ENCODE measurements at regions not wholly inside any gene's neighbourhood (a gene's known extent, or its start where the extent isn't known, plus 50 kb on each side); places are given as distances from the start of the nearest gene placed in this dataset.

DNA sequence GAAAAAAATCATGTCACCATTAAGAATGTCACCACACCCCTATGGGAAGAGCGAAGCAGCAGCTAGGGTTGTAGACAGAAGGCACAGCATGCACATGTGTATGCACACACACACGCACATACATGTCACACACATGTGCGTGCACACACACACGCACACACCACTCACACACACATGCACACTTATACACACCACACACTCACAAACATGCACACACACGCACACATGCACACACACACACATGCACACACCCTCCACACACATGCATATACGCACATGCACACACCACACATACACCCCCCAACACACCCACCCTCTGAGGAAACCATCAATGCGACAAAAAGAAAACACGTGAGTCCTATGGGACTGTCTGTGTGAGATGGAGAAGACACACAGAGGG lies 205.4 kb downstream of the ENGASE start:
- in situ Hi-C loops (cut with HindIII; ENCODE audit: low sequenced_read_pairs) = no loop called here
- no peak for DNase-seq (ENCODE audit: low read depth)
- TF ChIP-seq, protein P1, sequence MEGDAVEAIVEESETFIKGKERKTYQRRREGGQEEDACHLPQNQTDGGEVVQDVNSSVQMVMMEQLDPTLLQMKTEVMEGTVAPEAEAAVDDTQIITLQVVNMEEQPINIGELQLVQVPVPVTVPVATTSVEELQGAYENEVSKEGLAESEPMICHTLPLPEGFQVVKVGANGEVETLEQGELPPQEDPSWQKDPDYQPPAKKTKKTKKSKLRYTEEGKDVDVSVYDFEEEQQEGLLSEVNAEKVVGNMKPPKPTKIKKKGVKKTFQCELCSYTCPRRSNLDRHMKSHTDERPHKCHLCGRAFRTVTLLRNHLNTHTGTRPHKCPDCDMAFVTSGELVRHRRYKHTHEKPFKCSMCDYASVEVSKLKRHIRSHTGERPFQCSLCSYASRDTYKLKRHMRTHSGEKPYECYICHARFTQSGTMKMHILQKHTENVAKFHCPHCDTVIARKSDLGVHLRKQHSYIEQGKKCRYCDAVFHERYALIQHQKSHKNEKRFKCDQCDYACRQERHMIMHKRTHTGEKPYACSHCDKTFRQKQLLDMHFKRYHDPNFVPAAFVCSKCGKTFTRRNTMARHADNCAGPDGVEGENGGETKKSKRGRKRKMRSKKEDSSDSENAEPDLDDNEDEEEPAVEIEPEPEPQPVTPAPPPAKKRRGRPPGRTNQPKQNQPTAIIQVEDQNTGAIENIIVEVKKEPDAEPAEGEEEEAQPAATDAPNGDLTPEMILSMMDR (IDR thresholded peaks at IDR 0.05; ENCODE audit: low read depth, low read length, missing control alignments) = no peak
- H3K4me3 ChIP-seq (ENCODE audit: low read depth, low read length) = no peak overlapping the region

DNA sequence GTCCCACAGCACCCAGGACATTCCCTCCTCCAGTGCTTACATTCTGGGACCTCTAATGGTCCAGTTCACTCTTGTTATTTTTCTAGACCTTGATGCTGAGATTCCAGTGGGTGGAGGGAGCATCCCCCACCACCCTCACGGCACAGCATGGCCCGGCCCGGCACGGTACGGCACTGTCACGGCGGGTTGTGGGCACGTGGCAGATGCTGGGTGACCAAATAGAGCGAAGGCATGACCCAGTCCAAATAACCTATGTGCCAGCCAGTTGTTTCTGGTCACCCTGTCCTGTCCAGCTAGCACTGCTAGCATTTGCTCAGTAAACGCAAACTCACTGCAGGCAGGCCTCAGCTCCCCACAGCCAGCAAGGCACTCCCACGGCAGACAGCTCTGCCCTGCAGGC lies 204.7 kb downstream of the ENGASE start:
- TF ChIP-seq, protein P1 (IDR thresholded peaks at IDR 0.05; ENCODE audit: low read depth, low read length, missing control alignments) = no peak
- no peak for DNase-seq (ENCODE audit: low read depth)
- in situ Hi-C loops (cut with HindIII; ENCODE audit: low sequenced_read_pairs) = no loop called here
- no peak overlapping the region for H3K4me3 ChIP-seq (ENCODE audit: low read depth, low read length)

DNA sequence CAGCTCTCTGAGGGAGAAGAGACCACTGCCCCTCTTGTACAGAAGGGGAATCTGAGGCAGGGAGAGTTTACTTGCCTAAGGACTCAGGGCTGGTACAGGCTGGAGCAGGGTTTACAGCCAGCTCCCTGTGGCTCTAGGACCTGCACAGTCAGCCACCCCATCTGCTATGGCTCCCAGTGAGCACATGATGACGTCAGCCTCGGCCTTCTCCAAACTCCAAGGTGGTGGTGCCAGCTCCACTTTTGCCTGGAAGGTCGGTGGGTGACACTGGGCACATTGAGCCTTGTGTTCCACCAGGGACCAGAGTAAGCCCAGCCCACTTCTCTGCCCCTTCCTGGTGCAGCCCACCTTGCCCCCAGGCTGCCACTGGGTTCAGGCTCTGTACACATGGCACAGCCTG lies 202.2 kb downstream of the ENGASE start:
- in situ Hi-C loops (cut with HindIII; ENCODE audit: low sequenced_read_pairs) = no loop called here
- no peak for DNase-seq (ENCODE audit: low read depth)
- no peak overlapping the region for H3K4me3 ChIP-seq (ENCODE audit: low read depth, low read length)
- TF ChIP-seq, protein P1 (IDR thresholded peaks at IDR 0.05; ENCODE audit: low read depth, low read length, missing control alignments) = no peak

DNA sequence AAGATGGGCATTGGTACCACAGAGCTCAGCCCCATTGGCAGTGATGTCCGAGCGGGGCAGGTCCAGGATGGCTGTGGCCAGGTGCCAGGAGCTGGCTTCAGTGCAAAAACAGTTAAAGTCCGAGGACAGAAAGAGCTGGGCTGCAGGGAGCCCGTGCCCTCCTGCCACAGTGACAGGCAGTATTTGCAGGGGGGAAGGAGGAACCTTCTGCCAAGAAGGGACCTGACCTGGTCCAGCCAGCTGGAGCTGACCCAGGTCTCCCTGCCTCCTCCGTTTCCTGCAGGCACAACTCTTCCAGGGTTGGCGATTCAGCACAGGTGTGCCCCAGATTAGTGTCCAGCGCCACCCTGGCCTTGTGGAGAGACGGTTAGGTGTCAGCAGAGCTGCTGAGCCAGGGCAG lies 199.0 kb downstream of the ENGASE start:
- TF ChIP-seq, protein P1 (IDR thresholded peaks at IDR 0.05; ENCODE audit: low read depth, low read length, missing control alignments) = no peak
- no peak for DNase-seq (ENCODE audit: low read depth)
- H3K4me3 ChIP-seq (ENCODE audit: low read depth, low read length) = no peak overlapping the region
- in situ Hi-C loops (cut with HindIII; ENCODE audit: low sequenced_read_pairs) = no loop called here

DNA sequence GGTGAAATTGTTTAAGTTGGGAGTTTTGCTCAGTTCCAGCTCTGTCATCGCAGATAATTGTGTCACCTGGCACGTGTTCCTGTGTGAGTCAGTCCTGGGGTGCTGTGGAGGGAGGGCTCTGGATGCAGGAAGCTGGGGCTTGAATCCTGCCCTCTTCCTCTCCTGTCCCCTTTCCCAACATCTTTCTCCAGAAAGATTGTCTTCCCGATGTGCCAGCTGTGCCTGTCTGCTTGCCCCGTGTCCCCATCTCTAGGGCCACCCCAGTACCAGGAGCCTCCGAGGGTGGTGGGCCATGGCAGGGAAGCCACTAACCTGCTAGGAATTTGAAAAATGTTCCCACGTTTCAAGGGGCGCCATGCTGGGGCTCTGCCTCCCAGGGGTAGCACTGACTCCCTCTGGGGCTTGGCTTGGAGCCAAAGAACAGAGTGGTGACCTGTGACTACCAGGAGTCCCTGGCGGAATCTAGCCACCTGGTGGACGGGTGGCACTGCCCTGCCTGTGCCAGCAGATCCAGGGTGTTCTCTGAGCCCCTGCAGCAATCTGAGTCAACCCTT lies 198.1 kb downstream of the ENGASE start:
- TF ChIP-seq, protein P1 (IDR thresholded peaks at IDR 0.05; ENCODE audit: low read depth, low read length, missing control alignments) = no peak
- no peak overlapping the region for H3K4me3 ChIP-seq (ENCODE audit: low read depth, low read length)
- in situ Hi-C loops (cut with HindIII; ENCODE audit: low sequenced_read_pairs) = no loop called here
- DNase-seq (ENCODE audit: low read depth) = no peak

DNA sequence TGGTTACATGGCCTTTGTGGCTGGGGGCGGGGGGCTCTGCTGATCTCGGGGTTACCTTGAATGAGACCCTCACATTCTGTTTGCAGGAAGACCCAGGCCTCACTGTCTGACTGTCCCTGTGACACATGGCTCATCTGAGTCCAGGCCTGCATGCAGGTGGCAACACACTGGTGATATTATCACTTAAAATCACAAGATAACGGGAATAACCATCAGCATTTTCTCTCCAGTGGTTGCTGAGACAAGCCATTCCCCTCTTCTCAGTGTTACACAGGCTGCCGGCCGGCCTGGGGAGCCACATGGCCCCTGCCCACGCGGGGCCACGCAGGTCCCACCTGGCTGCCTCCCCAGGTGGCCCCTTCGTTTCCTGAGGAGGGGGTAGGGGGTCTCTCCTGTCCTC lies 197.6 kb downstream of the ENGASE start:
- TF ChIP-seq, protein P1 (IDR thresholded peaks at IDR 0.05; ENCODE audit: low read depth, low read length, missing control alignments) = no peak
- no peak overlapping the region for H3K4me3 ChIP-seq (ENCODE audit: low read depth, low read length)
- DNase-seq (ENCODE audit: low read depth) = no peak
- in situ Hi-C loops (cut with HindIII; ENCODE audit: low sequenced_read_pairs) = no loop called here
